WTC11 (cell line): ENCODE measurements at regions not wholly inside any gene's neighbourhood (a gene's known extent, or its start where the extent isn't known, plus 50 kb on each side); places are given as distances from the start of the nearest gene placed in this dataset.
A peak's percentile ranks its signal among the peaks of the same experiment; 100 is the strongest.

Source experiments
- ATAC-seq: fragments of 200-7000 bp; cut with Tn5 transposase; 2 replicates; pipeline ENCODE4 v1.10.0; 2021; ENCODE audit warnings: mild to moderate bottlenecking, moderate library complexity
- CTCF ChIA-PET: fragments of 300-600 bp; sonication (Branson Sonifier 250); formaldehyde crosslinking; loops from one replicate; lab custom pipeline; 2021; ENCODE audit warnings: antibody characterized with exemption; lab: Charles Lee
- POLR2A ChIA-PET: fragments of 350-600 bp; sonication (Branson Sonifier 250); formaldehyde crosslinking; loops from one replicate; lab custom pipeline; 2021; ENCODE audit warnings: antibody characterized with exemption; lab: Charles Lee
- DNase-seq: peaks from one replicate; pipeline ENCODE4 v3.0.0; 2021; ENCODE audit warnings: low spot score
- H3K27ac Mint-ChIP-seq: 2 replicates; pipeline ENCODE4 v1.8.0; 2021; ENCODE audit warnings: mixed read lengths
- H3K27me3 Mint-ChIP-seq: 2 replicates; pipeline ENCODE4 v1.8.0; 2021; ENCODE audit warnings: low read depth, mild to moderate bottlenecking, moderate library complexity, mixed read lengths
- H3K36me3 Mint-ChIP-seq: 2 replicates; pipeline ENCODE4 v1.8.0; 2021; ENCODE audit warnings: mixed read lengths
- H3K4me1 Mint-ChIP-seq: 2 replicates; pipeline ENCODE4 v1.8.0; 2022; ENCODE audit warnings: mixed read lengths
- H3K4me3 Mint-ChIP-seq: 2 replicates; pipeline ENCODE4 v1.8.0; 2021; ENCODE audit warnings: mild to moderate bottlenecking, moderate library complexity, mixed read lengths
- H3K9me3 Mint-ChIP-seq: 2 replicates; pipeline ENCODE4 v1.8.0; 2021; ENCODE audit warnings: mixed read lengths
- AR ChIP-seq: fragments of 250-450 bp; sonication (Bioruptor Pico); IDR thresholded peaks from 2 replicates; pipeline ENCODE4 v1.9.0; 2021; ENCODE audit warnings: mild to moderate bottlenecking
- ARID4B ChIP-seq: sonication (generic); formaldehyde crosslinking; IDR thresholded peaks from 2 replicates; pipeline ENCODE4 v1.8.0; 2023; ENCODE audit warnings: missing genetic modification reagents, mild to moderate bottlenecking, borderline replicate concordance
- CREM ChIP-seq: sonication (generic); formaldehyde crosslinking; IDR thresholded peaks from 2 replicates; pipeline ENCODE4 v1.8.1; 2022; ENCODE audit warnings: mild to moderate bottlenecking, missing genetic modification reagents, moderate library complexity
- E2F1 ChIP-seq: sonication (generic); formaldehyde crosslinking; IDR thresholded peaks from 2 replicates; pipeline ENCODE4 v1.8.0; 2022; ENCODE audit warnings: mild to moderate bottlenecking, missing genetic modification reagents
- E2F4 ChIP-seq: sonication (generic); formaldehyde crosslinking; IDR thresholded peaks from 2 replicates; pipeline ENCODE4 v1.8.1; 2022; ENCODE audit warnings: low read depth, mild to moderate bottlenecking, moderate library complexity, missing genetic modification reagents, borderline replicate concordance
- E2F5 ChIP-seq: sonication (generic); formaldehyde crosslinking; IDR thresholded peaks from 2 replicates; pipeline ENCODE4 v1.8.1; 2022; ENCODE audit warnings: mild to moderate bottlenecking, moderate library complexity, missing genetic modification reagents
- ETV6 ChIP-seq: sonication (generic); formaldehyde crosslinking; IDR thresholded peaks from 2 replicates; pipeline ENCODE4 v1.8.1; 2022; ENCODE audit warnings: mild to moderate bottlenecking, missing genetic modification reagents
- FOXK1 ChIP-seq: sonication (generic); formaldehyde crosslinking; IDR thresholded peaks from 2 replicates; pipeline ENCODE4 v1.8.0; 2022; ENCODE audit warnings: mild to moderate bottlenecking, moderate library complexity, missing genetic modification reagents
- GRHL2 ChIP-seq: fragments of 250-450 bp; sonication (Bioruptor Pico); IDR thresholded peaks from 2 replicates; pipeline ENCODE4 v1.8.0; 2022; ENCODE audit warnings: mild to moderate bottlenecking, moderate library complexity; ENCODE audit not compliant: insufficient replicate concordance, severe bottlenecking
- HMGA2 ChIP-seq: fragments of 250-450 bp; sonication (Bioruptor Pico); IDR thresholded peaks from 2 replicates; pipeline ENCODE4 v1.4.0; 2021; ENCODE audit warnings: mild to moderate bottlenecking, moderate library complexity
- IRF2 ChIP-seq: sonication (generic); formaldehyde crosslinking; IDR thresholded peaks from 2 replicates; pipeline ENCODE4 v1.8.0; 2022; ENCODE audit warnings: low read depth, missing genetic modification reagents, borderline replicate concordance
- MXD4 ChIP-seq: fragments of 250-450 bp; sonication (Bioruptor Pico); IDR thresholded peaks from 2 replicates; pipeline ENCODE4 v1.8.0; 2021; ENCODE audit warnings: mild to moderate bottlenecking, moderate library complexity, borderline replicate concordance
- NFYB ChIP-seq: sonication (generic); formaldehyde crosslinking; conservative IDR thresholded peaks from 2 replicates; pipeline ENCODE4 v1.8.0; 2022; ENCODE audit warnings: low read depth, missing genetic modification reagents
- NR1H2 ChIP-seq: sonication (generic); formaldehyde crosslinking; IDR thresholded peaks from 2 replicates; pipeline ENCODE4 v1.9.0; 2021; ENCODE audit warnings: mild to moderate bottlenecking, moderate library complexity, missing genetic modification reagents
- NR2C2 ChIP-seq: sonication (generic); formaldehyde crosslinking; IDR thresholded peaks from 2 replicates; pipeline ENCODE4 v1.8.0; 2022; ENCODE audit warnings: mild to moderate bottlenecking, missing genetic modification reagents
- PRRX2 ChIP-seq: fragments of 250-450 bp; sonication (Bioruptor Pico); IDR thresholded peaks from 2 replicates; pipeline ENCODE4 v1.8.0; 2021; ENCODE audit warnings: mild to moderate bottlenecking
- RORB ChIP-seq: fragments of 250-450 bp; sonication (Bioruptor Pico); IDR thresholded peaks from 2 replicates; pipeline ENCODE4 v1.9.0; 2021; ENCODE audit warnings: mild to moderate bottlenecking
- SMAD4 ChIP-seq: sonication (generic); formaldehyde crosslinking; IDR thresholded peaks from 2 replicates; pipeline ENCODE4 v1.8.0; 2022; ENCODE audit warnings: mild to moderate bottlenecking, missing genetic modification reagents
- SP1 ChIP-seq: sonication (generic); formaldehyde crosslinking; conservative IDR thresholded peaks from 2 replicates; pipeline ENCODE4 v1.8.1; 2022; ENCODE audit warnings: missing genetic modification reagents
- TEAD4 ChIP-seq: sonication (generic); formaldehyde crosslinking; IDR thresholded peaks from 2 replicates; pipeline ENCODE4 v1.8.0; 2022; ENCODE audit warnings: mild to moderate bottlenecking, missing genetic modification reagents
- ZBTB21 ChIP-seq: sonication (generic); formaldehyde crosslinking; IDR thresholded peaks from 2 replicates; pipeline ENCODE4 v1.8.1; 2023; ENCODE audit warnings: mild to moderate bottlenecking, missing genetic modification reagents, borderline replicate concordance
- ZNF232 ChIP-seq: sonication (generic); formaldehyde crosslinking; IDR thresholded peaks from 2 replicates; pipeline ENCODE4 v1.8.0; 2022; ENCODE audit warnings: mild to moderate bottlenecking, missing genetic modification reagents
- ZNF317 ChIP-seq: sonication (generic); formaldehyde crosslinking; IDR thresholded peaks from 2 replicates; pipeline ENCODE4 v1.8.1; 2023; ENCODE audit warnings: low read depth, mild to moderate bottlenecking, moderate library complexity, missing genetic modification reagents, borderline replicate concordance
- ZNF396 ChIP-seq: fragments of 250-450 bp; sonication (Bioruptor Pico); IDR thresholded peaks from 2 replicates; pipeline ENCODE4 v1.8.0; 2021; ENCODE audit warnings: mild to moderate bottlenecking, moderate library complexity, borderline replicate concordance

GRCh38 chr13:53788286-53788685, 759.7 kb downstream of the OLFM4 start:
- 0 out of 2 replicates have a peak, but pooled peaks have one; percentile 39 for ATAC-seq

GRCh38 chr13:53800011-53800410, 771.4 kb downstream of the OLFM4 start:
- Mint-ChIP-seq H3K36me3 (no peaks in the 10 kb centered on the region), H3K9me3 (peaks cover 11% of the 10 kb centered on the region), H3K27ac (no peak overlapping the region), H3K4me3 (no peak overlapping the region), H3K4me1 (no peaks in the 10 kb centered on the region), H3K27me3 (no peaks in the 10 kb centered on the region; the same call in 1 of the 2 replicates)
- DNase-seq (no peak), ATAC-seq (no peak)
- ChIA-PET CTCF (no interaction called here), POLR2A (no interaction called here)
- TF ChIP-seq SP1 (CRISPR knock-in tag) (no peak), MXD4 (CRISPR knock-in tag) (no peak), E2F4 (CRISPR knock-in tag) (no peak), E2F1 (CRISPR knock-in tag) (no peak), ZBTB21 (CRISPR knock-in tag) (no peak), PRRX2 (no peak), NR1H2 (CRISPR knock-in tag) (no peak), RORB (no peak), GRHL2 (no peak)

More at GRCh38 chr13:53788286-53788685, 759.7 kb downstream of the OLFM4 start:
- H3K27ac Mint-ChIP-seq = no peak overlapping the region
- ChIA-PET CTCF (interaction anchor here (1.2 kb wide), 1 partner anchor 9 kb away, joined by 4 read pairs; no protein-coding TSS in a partner anchor), POLR2A (no interaction called here)
- no peak for DNase-seq
- no peaks in the 10 kb centered on the region for H3K9me3 Mint-ChIP-seq
- no peak overlapping the region for H3K4me3 Mint-ChIP-seq
- H3K4me1 Mint-ChIP-seq = peaks cover 25% of the 10 kb centered on the region
- TF ChIP-seq NR2C2 (no peak), ZNF232 (no peak), HMGA2 (no peak), TEAD4 (CRISPR knock-in tag) (no peak), NFYB (CRISPR knock-in tag) (no peak), ARID4B (CRISPR knock-in tag) (no peak), ZNF317 (CRISPR knock-in tag) (no peak), ETV6 (CRISPR knock-in tag) (no peak), IRF2 (CRISPR knock-in tag) (no peak), ZNF396 (CRISPR knock-in tag) (no peak), E2F5 (CRISPR knock-in tag) (no peak), SMAD4 (CRISPR knock-in tag) (no peak), FOXK1 (CRISPR knock-in tag) (no peak), CREM (CRISPR knock-in tag) (no peak), AR (no peak)
- H3K27me3 Mint-ChIP-seq = peaks cover 5% of the 10 kb centered on the region; the same call in 1 of the 2 replicates
- no peaks in the 10 kb centered on the region for H3K36me3 Mint-ChIP-seq
